GM19023 (cell line): ENCODE measurements at regions not wholly inside any gene's neighbourhood (a gene's known extent, or its start where the extent isn't known, plus 50 kb on each side); places are given as distances from the start of the nearest gene placed in this dataset.

ENCODE experiments used
- ATAC-seq: cut with Tn5 transposase; IDR thresholded peaks from one replicate; pipeline ENCODE4 v1.9.1; 2021; ENCODE audit warnings: mild to moderate bottlenecking, moderate library complexity; ENCODE audit not compliant: unreplicated experiment

- ATAC-seq = no peak
These were observed 545.2 kb downstream of the C4orf33 start for GRCh38 chr4:129641179-129641578.

GRCh38 chr4:129645461-129645860, 549.5 kb downstream of the C4orf33 start:
- no peak for ATAC-seq

GRCh38 chr4:129668092-129668491, 572.1 kb downstream of the C4orf33 start:
- no peak for ATAC-seq

- ATAC-seq = no peak
These were observed 577.0 kb downstream of the C4orf33 start for GRCh38 chr4:129672941-129673340.

DNA sequence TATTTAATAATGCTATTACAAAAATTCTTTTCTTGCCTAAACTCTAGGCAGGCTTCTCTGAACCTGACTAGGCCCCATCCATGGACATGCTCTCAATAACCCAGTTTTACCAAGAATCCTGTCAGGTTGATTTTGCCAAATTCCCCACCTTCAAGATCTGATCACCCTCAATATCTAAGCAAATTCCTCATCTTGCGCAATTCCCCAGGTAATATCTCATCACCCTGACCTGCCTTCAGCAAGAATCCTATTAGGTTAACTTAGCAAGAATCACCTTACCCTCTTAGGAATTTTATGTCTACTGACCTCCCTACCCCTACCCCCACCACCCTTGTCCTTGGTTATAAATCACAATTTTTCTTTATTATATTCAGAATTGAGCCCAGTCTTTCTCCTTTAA, 579.1 kb downstream of the C4orf33 start:
- no peak for ATAC-seq

- ATAC-seq = no peak
These were observed 581.0 kb downstream of the C4orf33 start for GRCh38 chr4:129676934-129677333.

GRCh38 chr4:129682586-129682985, 586.6 kb downstream of the C4orf33 start:
- no peak for ATAC-seq

DNA sequence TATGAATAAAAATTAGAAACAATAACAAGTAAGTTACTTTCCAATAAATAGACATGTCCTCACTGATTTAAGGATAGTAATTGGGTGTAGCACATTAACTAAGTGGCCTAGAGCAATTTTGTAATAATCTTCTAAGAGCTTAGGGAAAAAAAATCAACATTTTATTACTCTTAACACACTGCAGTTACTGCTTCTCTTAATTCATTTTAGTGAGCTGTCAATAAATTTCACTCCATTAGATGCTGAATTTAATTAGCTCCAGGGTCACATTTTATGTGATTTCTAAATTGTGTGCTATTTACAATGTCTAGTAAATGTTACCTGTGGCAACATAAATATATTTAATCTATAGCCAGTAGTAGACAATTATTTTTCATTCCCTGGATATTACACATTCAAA, 612.0 kb downstream of the C4orf33 start:
- ATAC-seq = no peak

GRCh38 chr4:129708784-129709183, 612.8 kb downstream of the C4orf33 start:
- no peak for ATAC-seq

DNA sequence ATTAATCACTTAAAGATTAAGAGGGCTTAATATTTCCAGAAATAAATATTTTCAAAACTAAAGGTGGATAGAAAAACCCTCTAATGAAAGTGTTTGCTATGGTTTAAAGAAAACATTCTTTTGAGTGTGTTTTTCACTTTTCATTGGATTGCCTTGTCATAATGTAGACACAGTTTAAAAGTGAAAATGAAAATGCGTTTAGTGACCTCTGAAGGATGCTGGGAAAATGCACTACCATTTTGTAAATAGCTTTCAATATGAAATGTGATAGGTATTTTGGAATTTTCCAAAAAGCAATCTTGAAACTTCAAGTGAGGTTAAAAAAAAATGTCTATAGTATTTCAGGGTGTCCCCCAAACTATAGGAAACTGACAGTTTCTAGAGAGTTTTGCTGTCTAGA, 642.2 kb downstream of the C4orf33 start:
- no peak for ATAC-seq

DNA sequence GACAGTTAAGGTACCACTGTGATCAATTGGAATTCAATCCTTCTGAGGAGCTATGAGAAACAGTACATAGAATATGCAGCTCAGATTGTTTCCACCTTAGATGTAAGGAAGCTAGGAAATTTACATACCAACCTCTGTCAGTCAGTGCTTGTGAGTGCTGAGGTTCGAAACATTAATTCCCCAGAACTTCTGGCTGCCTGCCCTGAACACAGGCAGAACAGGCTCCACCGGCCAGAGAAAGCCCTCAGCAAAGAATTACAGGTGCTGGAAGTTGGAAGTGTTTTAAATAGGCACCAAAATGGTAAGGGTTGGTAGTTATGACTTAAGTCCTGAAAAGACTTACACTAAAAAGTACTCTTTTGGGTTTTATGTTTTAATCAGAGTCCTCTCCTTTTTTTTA, 651.8 kb downstream of the C4orf33 start:
- no peak for ATAC-seq

- no peak for ATAC-seq
These were observed 653.0 kb downstream of the C4orf33 start for GRCh38 chr4:129748991-129749390.

GRCh38 chr4:129751646-129752045, 655.7 kb downstream of the C4orf33 start:
- ATAC-seq = no peak

DNA sequence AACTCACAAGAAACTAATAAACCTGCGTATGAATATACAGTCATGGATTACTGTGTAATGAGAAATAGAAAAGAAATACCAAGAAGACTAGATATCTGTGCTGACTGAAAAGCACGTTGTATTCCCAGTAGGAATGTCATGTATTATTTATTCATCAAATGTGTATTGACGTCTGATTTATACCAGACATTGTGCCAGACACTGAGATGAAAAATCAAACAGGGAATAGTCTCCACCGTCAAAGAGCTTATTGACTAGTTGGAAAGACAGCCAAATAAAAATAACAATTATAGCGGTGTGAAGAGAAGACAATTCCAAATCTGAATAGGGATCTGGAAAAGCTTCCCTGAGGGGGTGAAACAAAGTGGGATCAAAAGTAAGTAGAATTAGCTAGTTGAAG, 687.6 kb downstream of the C4orf33 start:
- ATAC-seq = no peak

GRCh38 chr4:129788486-129788885, 692.5 kb downstream of the C4orf33 start:
- no peak for ATAC-seq

- no peak for ATAC-seq
These were observed 708.6 kb downstream of the C4orf33 start for GRCh38 chr4:129804461-129804981.

GRCh38 chr4:129806986-129807385, 711.0 kb downstream of the C4orf33 start:
- no peak for ATAC-seq

DNA sequence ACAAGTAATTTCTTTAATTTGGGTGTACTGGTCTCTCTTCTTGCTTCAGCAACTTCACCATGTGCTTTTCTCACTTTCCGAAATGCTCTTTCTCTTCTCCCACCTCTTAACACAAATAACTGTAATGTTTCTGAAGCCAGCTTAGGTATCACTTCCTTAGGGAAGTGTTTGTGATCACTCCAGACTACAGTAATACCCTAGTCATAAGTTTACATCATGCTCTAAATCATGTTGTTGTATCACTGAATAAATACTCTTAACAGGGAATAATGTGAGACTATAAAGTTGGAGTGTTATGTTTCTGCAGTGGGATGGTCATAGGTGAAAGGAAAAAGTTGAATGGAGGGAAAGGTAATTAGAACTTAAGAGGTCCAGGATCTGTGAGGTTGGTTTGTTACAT, 712.3 kb downstream of the C4orf33 start:
- no peak for ATAC-seq

- no peak for ATAC-seq
These were observed 725.1 kb downstream of the C4orf33 start for GRCh38 chr4:129821073-129821472.

GRCh38 chr4:129821963-129822362, 726.0 kb downstream of the C4orf33 start:
- no peak for ATAC-seq

DNA sequence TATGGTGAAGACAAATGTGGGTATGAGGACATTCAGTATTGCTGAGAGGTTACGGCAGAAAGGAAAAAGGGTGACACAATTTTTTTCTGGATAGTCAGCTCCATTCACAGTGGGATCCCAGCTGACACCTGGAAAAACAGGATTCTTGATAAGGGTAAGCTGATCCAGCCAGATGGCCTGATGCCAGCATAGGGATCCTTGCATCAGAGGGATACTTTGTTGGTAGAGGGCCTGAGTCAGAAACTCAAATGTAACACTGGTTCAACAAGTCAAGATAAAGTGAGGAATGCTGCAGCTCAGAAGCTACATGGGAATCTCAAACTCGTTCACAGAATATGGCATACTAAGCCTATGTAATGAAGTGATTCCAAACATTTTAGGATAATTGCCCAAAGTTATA, 726.7 kb downstream of the C4orf33 start:
- no peak for ATAC-seq

DNA sequence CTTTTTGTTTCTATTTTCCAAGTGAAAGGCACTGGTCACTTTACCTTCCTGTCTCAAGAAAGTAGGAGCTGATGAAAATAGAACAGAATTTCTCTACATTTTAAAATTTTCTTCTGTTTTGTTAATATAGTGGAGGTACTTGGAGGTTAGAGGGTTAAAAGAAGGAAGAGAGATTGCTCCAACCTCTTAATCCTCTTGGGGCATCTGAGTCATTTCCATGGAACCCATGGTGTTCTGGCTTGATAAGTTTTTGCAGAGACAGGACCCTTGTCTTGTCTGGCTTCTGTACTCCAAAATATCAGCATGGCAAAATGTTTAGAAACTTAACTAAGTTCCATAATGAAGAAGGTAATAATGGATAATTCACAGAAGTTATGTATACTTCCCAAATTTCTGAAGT, 727.2 kb downstream of the C4orf33 start:
- no peak for ATAC-seq

DNA sequence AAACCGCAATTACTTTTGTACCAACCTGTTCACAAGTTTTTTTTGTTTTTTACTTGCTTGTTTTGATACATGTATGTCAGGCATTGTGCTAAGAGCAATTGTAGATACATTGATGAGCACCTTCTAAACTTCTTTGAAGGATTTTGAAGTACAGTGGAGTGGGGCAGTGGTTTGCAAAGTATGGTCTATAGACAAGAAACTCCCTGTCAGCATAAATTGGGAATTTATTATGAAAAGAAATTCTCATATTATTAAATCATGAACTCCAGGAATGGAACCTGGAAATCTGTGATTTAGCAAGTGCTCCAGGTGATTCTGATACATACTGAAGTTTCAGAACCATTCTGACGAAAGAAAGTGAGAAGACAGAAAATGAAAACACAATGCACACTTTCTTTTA, 733.4 kb downstream of the C4orf33 start:
- no peak for ATAC-seq

- no peak for ATAC-seq
These were observed 743.7 kb downstream of the C4orf33 start for GRCh38 chr4:129839687-129840086.
